GM12872 (cell line): ENCODE measurements at regions not wholly inside any gene's neighbourhood (a gene's known extent, or its start where the extent isn't known, plus 50 kb on each side); places are given as distances from the start of the nearest gene placed in this dataset.

Experiments
- CTCF ChIP-seq: IDR thresholded peaks from 3 replicates; pipeline ENCODE4 v1.5.1; 2011; ENCODE audit warnings: low read depth, mild to moderate bottlenecking, low read length, moderate library complexity; ENCODE audit not compliant: insufficient read depth

GRCh38 chr5:98521821-98522220 lies 251.6 kb upstream of the RGMB start:
- TF ChIP-seq CTCF = no peak

- no peak for TF ChIP-seq CTCF
Observed at GRCh38 chr5:98524773-98525172, 248.7 kb upstream of the RGMB start.

- TF ChIP-seq CTCF = no peak
Observed at GRCh38 chr5:98527846-98528245, 245.6 kb upstream of the RGMB start.

GRCh38 chr5:98529321-98529720 lies 244.1 kb upstream of the RGMB start:
- no peak for TF ChIP-seq CTCF

- no peak for TF ChIP-seq CTCF
Observed at GRCh38 chr5:98530224-98530623, 243.2 kb upstream of the RGMB start.

- TF ChIP-seq CTCF = no peak
Observed at GRCh38 chr5:98535901-98536300, 237.6 kb upstream of the RGMB start.

GRCh38 chr5:98540056-98540455 lies 233.4 kb upstream of the RGMB start:
- TF ChIP-seq CTCF = no peak

- no peak for TF ChIP-seq CTCF
Observed at GRCh38 chr5:98541641-98542040, 231.8 kb upstream of the RGMB start.
